ENCODE measurements at regions not wholly inside any gene's neighbourhood (a gene's known extent, or its start where the extent isn't known, plus 50 kb on each side); places are given as distances from the start of the nearest gene placed in this dataset.

- no peak for DNase-seq
Measured at GRCh38 chr2:62564380-62565137, 58.6 kb upstream of the TMEM17 start.

GRCh38 chr2:62561586-62561985, 55.6 kb upstream of the TMEM17 start:
- no peak for DNase-seq

GRCh38 chr2:62559582-62559981, 53.6 kb upstream of the TMEM17 start:
- DNase-seq: no peak

GRCh38 chr2:62558743-62559142, 52.7 kb upstream of the TMEM17 start:
- DNase-seq: no peak

- DNase-seq: no peak
Measured at GRCh38 chr2:62556086-62556485, 50.1 kb upstream of the TMEM17 start.
